Right atrium auricular region (tissue), 2 donors: ENCODE measurements at regions not wholly inside any gene's neighbourhood (a gene's known extent, or its start where the extent isn't known, plus 50 kb on each side); places are given as distances from the start of the nearest gene placed in this dataset.

Experiments
- DNase-seq: peaks from one replicate; pipeline ENCODE4 v3.0.0-alpha.2; 2019; ENCODE audit warnings: low spot score
- H3K27ac ChIP-seq, 2 donors: fragments of 200-600 bp; sonication (generic); 1 replicate in 1 of 2; 2 replicates in 1 of 2; pipeline ENCODE4 v1.5.1; 2016 to 2019
- H3K27me3 ChIP-seq, 2 donors: fragments of 200-600 bp; sonication (generic); one replicate each; pipeline versions ENCODE4 v1.5.1 to v1.6.0; 2017 to 2019
- H3K36me3 ChIP-seq: fragments of 200-600 bp; sonication (generic); one replicate; pipeline ENCODE4 v1.5.1; 2016
- H3K4me1 ChIP-seq, 2 donors: fragments of 200-600 bp; sonication (generic); one replicate each; pipeline versions ENCODE4 v1.5.1 to v1.6.0; 2017 to 2019
- H3K4me3 ChIP-seq, 2 donors: fragments of 200-600 bp; sonication (generic); 1 replicate in 1 of 2; 2 replicates in 1 of 2; pipeline ENCODE4 v1.5.1; 2017 to 2019; ENCODE audit warnings: mild to moderate bottlenecking in 1 of 2, moderate library complexity in 1 of 2
- H3K9me3 ChIP-seq, 2 donors: fragments of 200-600 bp; sonication (generic); one replicate each; pipeline ENCODE4 v1.5.1; 2019
- CTCF ChIP-seq, 2 donors: fragments of 200-600 bp; sonication (generic); IDR thresholded peaks; one replicate each; pipeline ENCODE4 v1.5.1; 2019; ENCODE audit warnings: antibody characterized with exemption in 2 of 2

GRCh38 chr2:215498431-215498830, 62.6 kb upstream of the FN1 start:
- Histone ChIP-seq H3K27ac (no peak overlapping the region), H3K4me3 (no peak overlapping the region), H3K27me3 (no peaks in the 10 kb centered on the region), H3K4me1 (no peaks in the 10 kb centered on the region), H3K36me3 (no peaks in the 10 kb centered on the region), H3K9me3 (no peaks in the 10 kb centered on the region)
- DNase-seq, result no peak
- TF ChIP-seq CTCF (IDR thresholded peaks at IDR 0.05), result no peak

GRCh38 chr2:215493376-215493775, 57.5 kb upstream of the FN1 start:
- Histone ChIP-seq H3K9me3 (no peaks in the 10 kb centered on the region), H3K27me3 (no peaks in the 10 kb centered on the region), H3K4me1 (no peaks in the 10 kb centered on the region), H3K27ac (no peak overlapping the region), H3K4me3 (no peak overlapping the region), H3K36me3 (no peaks in the 10 kb centered on the region)
- DNase-seq, result no peak
- TF ChIP-seq CTCF (IDR thresholded peaks at IDR 0.05), result no peak

GRCh38 chr2:215489288-215489848, 53.5 kb upstream of the FN1 start:
- no peak for DNase-seq
- no peak for TF ChIP-seq CTCF (IDR thresholded peaks at IDR 0.05)
- Histone ChIP-seq H3K4me3 (no peak overlapping the region), H3K9me3 (no peaks in the 10 kb centered on the region), H3K4me1 (no peaks in the 10 kb centered on the region), H3K27me3 (no peaks in the 10 kb centered on the region), H3K36me3 (no peaks in the 10 kb centered on the region), H3K27ac (no peak overlapping the region)

GRCh38 chr2:215487002-215487372, 51.1 kb upstream of the FN1 start:
- H3K4me3 ChIP-seq, result no peak overlapping the region
- H3K4me1 ChIP-seq, result no peaks in the 10 kb centered on the region
- no peak for TF ChIP-seq CTCF (IDR thresholded peaks at IDR 0.05)
- no peaks in the 10 kb centered on the region for H3K36me3 ChIP-seq
- H3K27me3 ChIP-seq, result no peaks in the 10 kb centered on the region
- H3K9me3 ChIP-seq, result no peaks in the 10 kb centered on the region
- no peak for DNase-seq
- no peak overlapping the region for H3K27ac ChIP-seq

GRCh38 chr2:215486291-215487001, 50.6 kb upstream of the FN1 start:
- Histone ChIP-seq H3K4me3 (no peak overlapping the region), H3K4me1 (no peaks in the 10 kb centered on the region), H3K27me3 (no peaks in the 10 kb centered on the region), H3K9me3 (no peaks in the 10 kb centered on the region), H3K27ac (no peak overlapping the region), H3K36me3 (no peaks in the 10 kb centered on the region)
- no peak for TF ChIP-seq CTCF (IDR thresholded peaks at IDR 0.05)
- no peak for DNase-seq
